Left lung (tissue), 4 donors: ENCODE measurements at regions not wholly inside any gene's neighbourhood (a gene's known extent, or its start where the extent isn't known, plus 50 kb on each side); places are given as distances from the start of the nearest gene placed in this dataset.
"Not testable (repeated sequence)": the region's sequence is repeated elsewhere in the genome, so short reads cannot be mapped to it uniquely, and the experiment has no call there.

ENCODE experiments used
- ATAC-seq: fragments of 200-7000 bp; cut with Tn5 transposase; one replicate; pipeline ENCODE4 v1.9.1; 2020; ENCODE audit warnings: moderate library complexity
- DNase-seq, 4 donors: peaks; one replicate each; pipeline ENCODE4 v3.0.0-alpha.2; 2013 to 2020
- H3K27ac ChIP-seq, 2 donors: fragments of 200-600 bp; sonication (generic) in 1 of 2; one replicate each; pipeline versions ENCODE4 v1.5.0 to v1.8.0; 2020 to 2021
- H3K27me3 ChIP-seq, 2 donors: fragments of 200-600 bp; sonication (generic) in 1 of 2; one replicate each; pipeline versions ENCODE4 v1.5.0 to v1.8.0; 2020 to 2021
- H3K36me3 ChIP-seq, 2 donors: fragments of 200-600 bp; sonication (generic) in 1 of 2; one replicate each; pipeline versions ENCODE4 v1.5.0 to v1.8.0; 2020 to 2021
- H3K4me1 ChIP-seq, 2 donors: fragments of 200-600 bp; one replicate each; pipeline ENCODE4 v1.8.0; 2021
- H3K4me3 ChIP-seq, 2 donors: fragments of 200-600 bp; sonication (generic) in 1 of 2; one replicate each; pipeline versions ENCODE4 v1.5.0 to v1.8.0; 2020 to 2021; ENCODE audit warnings: mild to moderate bottlenecking in 1 of 2
- H3K9me3 ChIP-seq, 2 donors: fragments of 200-600 bp; sonication (generic) in 1 of 2; one replicate each; pipeline versions ENCODE4 v1.5.0 to v1.8.0; 2020 to 2021
- intact Hi-C, 2 donors: fragments of 100-400 bp; cut with DNase I; formaldehyde crosslinking; loops; one replicate each; pipeline versions ENCODE4 v1.11.2 to v1.14.2; 2022
- TF ChIP-seq, protein P1 (sequence below), 2 donors: fragments of 200-600 bp; sonication (generic) in 1 of 2; IDR thresholded peaks; one replicate each; pipeline versions ENCODE4 v1.5.0 to v1.8.0; 2021; ENCODE audit warnings: antibody characterized with exemption in 2 of 2
- donor health status: DM: no; HTN: yes; CAD: no.
- donor health status: DM: no; HTN: no; CAD: no.

GRCh38 chr1:244305776-244306341 is 145.8 kb downstream of the ADSS2 start:
- Histone ChIP-seq H3K36me3 (no peaks in the 10 kb centered on the region), H3K27ac (no peak overlapping the region), H3K27me3 (no peaks in the 10 kb centered on the region), H3K4me1 (peaks cover 0 to 34% of the 10 kb centered on the region in 2 donors), H3K4me3 (no peak overlapping the region), H3K9me3 (no peaks in the 10 kb centered on the region)
- TF ChIP-seq, protein P1, sequence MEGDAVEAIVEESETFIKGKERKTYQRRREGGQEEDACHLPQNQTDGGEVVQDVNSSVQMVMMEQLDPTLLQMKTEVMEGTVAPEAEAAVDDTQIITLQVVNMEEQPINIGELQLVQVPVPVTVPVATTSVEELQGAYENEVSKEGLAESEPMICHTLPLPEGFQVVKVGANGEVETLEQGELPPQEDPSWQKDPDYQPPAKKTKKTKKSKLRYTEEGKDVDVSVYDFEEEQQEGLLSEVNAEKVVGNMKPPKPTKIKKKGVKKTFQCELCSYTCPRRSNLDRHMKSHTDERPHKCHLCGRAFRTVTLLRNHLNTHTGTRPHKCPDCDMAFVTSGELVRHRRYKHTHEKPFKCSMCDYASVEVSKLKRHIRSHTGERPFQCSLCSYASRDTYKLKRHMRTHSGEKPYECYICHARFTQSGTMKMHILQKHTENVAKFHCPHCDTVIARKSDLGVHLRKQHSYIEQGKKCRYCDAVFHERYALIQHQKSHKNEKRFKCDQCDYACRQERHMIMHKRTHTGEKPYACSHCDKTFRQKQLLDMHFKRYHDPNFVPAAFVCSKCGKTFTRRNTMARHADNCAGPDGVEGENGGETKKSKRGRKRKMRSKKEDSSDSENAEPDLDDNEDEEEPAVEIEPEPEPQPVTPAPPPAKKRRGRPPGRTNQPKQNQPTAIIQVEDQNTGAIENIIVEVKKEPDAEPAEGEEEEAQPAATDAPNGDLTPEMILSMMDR (IDR thresholded peaks at IDR 0.05) = no peak
- intact Hi-C loops = no loop called here
- DNase-seq (no peak), ATAC-seq (no peak)

GRCh38 chr1:244306544-244306943 is 145.2 kb downstream of the ADSS2 start:
- Histone ChIP-seq H3K36me3 (no peaks in the 10 kb centered on the region), H3K27me3 (no peaks in the 10 kb centered on the region), H3K4me1 (peaks cover 0 to 30% of the 10 kb centered on the region in 2 donors), H3K9me3 (no peaks in the 10 kb centered on the region), H3K27ac (no peak overlapping the region), H3K4me3 (no peak overlapping the region)
- intact Hi-C loops = no loop called here
- TF ChIP-seq, protein P1 (IDR thresholded peaks at IDR 0.05) = no peak
- no peak for ATAC-seq
- DNase-seq = no peak

DNA sequence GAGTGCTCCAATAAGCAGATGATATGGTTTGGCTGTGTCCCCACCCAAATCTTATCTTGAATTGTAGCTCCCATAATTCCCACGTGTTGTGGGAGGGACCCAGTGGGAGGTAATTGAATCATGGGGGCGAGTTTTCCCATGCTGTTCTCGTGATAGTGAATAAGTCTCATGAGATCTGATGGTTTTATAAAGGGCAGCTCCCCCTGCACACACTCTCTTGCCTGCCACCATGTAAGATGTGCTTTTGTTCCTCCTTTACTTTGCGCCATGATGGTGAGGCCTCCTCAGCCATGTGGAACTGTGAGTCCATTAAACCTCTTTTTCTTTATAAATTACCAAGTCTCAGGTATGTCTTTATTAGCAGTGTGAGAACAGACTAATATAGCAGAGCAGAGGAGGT is 142.5 kb downstream of the ADSS2 start:
- H3K27ac ChIP-seq, DNase-seq, H3K4me1 ChIP-seq, H3K36me3 ChIP-seq, intact Hi-C loops, ATAC-seq, H3K27me3 ChIP-seq, H3K4me3 ChIP-seq, H3K9me3 ChIP-seq: not testable (repeated sequence)

DNA sequence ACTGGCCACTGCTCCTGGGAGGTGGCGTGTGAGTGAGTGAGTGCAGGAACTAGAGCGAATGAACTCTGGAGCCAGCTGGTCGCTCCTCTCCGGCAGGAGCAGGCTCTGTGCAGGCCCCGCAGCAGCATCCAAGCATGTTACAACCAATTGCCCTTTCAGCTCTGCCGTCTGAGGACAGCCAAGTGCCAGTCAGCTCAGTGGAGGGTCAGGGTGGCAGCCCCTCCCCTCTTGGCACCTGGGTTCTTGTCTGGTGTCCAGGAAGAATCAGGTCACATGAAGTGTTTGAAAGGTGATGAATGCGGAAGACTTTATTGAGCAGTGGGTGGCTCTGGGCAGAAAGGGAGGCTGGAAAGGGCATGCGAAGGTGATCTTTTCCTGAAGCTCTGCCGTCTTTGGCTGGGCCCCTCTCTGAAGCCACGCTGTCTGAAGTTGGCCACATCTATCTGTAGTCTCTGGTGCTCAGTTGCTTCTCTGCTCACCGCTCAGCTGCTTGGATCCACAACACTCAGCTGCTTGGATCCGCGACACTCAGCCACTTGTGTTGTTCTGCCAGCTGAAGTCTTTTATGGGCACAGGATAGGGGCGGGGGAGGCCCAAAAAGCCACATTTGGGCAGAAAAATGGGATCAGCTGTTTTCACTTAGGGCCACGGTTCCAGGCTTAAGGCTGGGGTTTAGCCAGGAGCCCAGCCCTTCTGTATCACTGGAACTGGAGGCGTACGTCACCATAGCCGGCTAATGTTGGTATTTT is 139.8 kb downstream of the ADSS2 start:
- H3K27me3 ChIP-seq = no peaks in the 10 kb centered on the region
- no peaks in the 10 kb centered on the region for H3K4me1 ChIP-seq
- H3K27ac ChIP-seq = no peak overlapping the region
- no peak for DNase-seq
- TF ChIP-seq, protein P1 (IDR thresholded peaks at IDR 0.05) = no peak
- ATAC-seq = no peak
- no peaks in the 10 kb centered on the region for H3K36me3 ChIP-seq
- intact Hi-C loops = no loop called here
- H3K9me3 ChIP-seq = no peaks in the 10 kb centered on the region
- H3K4me3 ChIP-seq = no peak overlapping the region

- ATAC-seq = no peak
- H3K27ac ChIP-seq = no peak overlapping the region
- no peaks in the 10 kb centered on the region for H3K36me3 ChIP-seq
- no peaks in the 10 kb centered on the region for H3K27me3 ChIP-seq
- no peaks in the 10 kb centered on the region for H3K9me3 ChIP-seq
- no peak overlapping the region for H3K4me3 ChIP-seq
- no peak for DNase-seq
- TF ChIP-seq, protein P1 (IDR thresholded peaks at IDR 0.05) = no peak
- intact Hi-C loops = no loop called here
- H3K4me1 ChIP-seq = peaks cover 0 to 3% of the 10 kb centered on the region in 2 donors
Observed at GRCh38 chr1:244313346-244313745, 138.4 kb downstream of the ADSS2 start.
